Suprapubic skin (tissue), 4 donors: ENCODE measurements at regions not wholly inside any gene's neighbourhood (a gene's known extent, or its start where the extent isn't known, plus 50 kb on each side); places are given as distances from the start of the nearest gene placed in this dataset.

Experiments used
- DNase-seq, 2 donors: peaks; one replicate each; pipeline ENCODE4 v3.0.0-alpha.2; 2019; ENCODE audit warnings: low spot score in 2 of 2
- H3K27ac ChIP-seq: fragments of 200-600 bp; sonication (generic); one replicate; pipeline ENCODE4 v1.5.1; 2019
- H3K27me3 ChIP-seq: fragments of 200-600 bp; sonication (generic); one replicate; pipeline ENCODE4 v1.5.1; 2019
- H3K36me3 ChIP-seq: fragments of 200-600 bp; sonication (generic); one replicate; pipeline ENCODE4 v1.5.1; 2019
- H3K4me1 ChIP-seq: fragments of 200-600 bp; sonication (generic); one replicate; pipeline ENCODE4 v1.5.1; 2019
- H3K4me3 ChIP-seq: fragments of 200-600 bp; sonication (generic); one replicate; pipeline ENCODE4 v1.5.1; 2019; ENCODE audit warnings: mild to moderate bottlenecking
- H3K9me3 ChIP-seq: fragments of 200-600 bp; sonication (generic); one replicate; pipeline ENCODE4 v1.5.1; 2019
- CTCF ChIP-seq, 2 donors: fragments of 200-600 bp in 1 of 2; fragments of 450-650 bp in 1 of 2; sonication (generic) in 1 of 2; IDR thresholded peaks; one replicate each; pipeline ENCODE4 v1.5.1; 2016 to 2019; ENCODE audit warnings: antibody characterized with exemption in 2 of 2, mild to moderate bottlenecking in 1 of 2, moderate library complexity in 1 of 2
- EP300 ChIP-seq: sonication (generic); formaldehyde crosslinking; IDR thresholded peaks from one replicate; pipeline ENCODE4 v1.6.1; 2017; ENCODE audit warnings: antibody characterized with exemption
- POLR2A ChIP-seq, 2 donors: fragments of 450-650 bp; IDR thresholded peaks; one replicate each; pipeline ENCODE4 v1.6.1; 2017; ENCODE audit warnings: antibody characterized with exemption in 2 of 2, mild to moderate bottlenecking in 2 of 2, moderate library complexity in 2 of 2
- POLR2AphosphoS5 ChIP-seq, 3 donors: sonication (generic); formaldehyde crosslinking; IDR thresholded peaks; one replicate each; pipeline ENCODE4 v1.6.1; 2017; ENCODE audit warnings: antibody characterized with exemption in 3 of 3
- WGBS: methylation state at CpG from one replicate; pipeline ENCODE4 v1.1.5; 2018; 5-methylcytosine and 5-hydroxymethylcytosine counted together

- WGBS, result 24% methylated on average over 8 of the region's 8 CpGs
- no peaks in the 10 kb centered on the region for H3K9me3 ChIP-seq
- TF ChIP-seq POLR2AphosphoS5 (IDR thresholded peaks at IDR 0.05) (no peak), EP300 (no peak), POLR2A (IDR thresholded peaks at IDR 0.05) (no peak), CTCF (IDR thresholded peaks at IDR 0.05) (no peak)
- DNase-seq, result no peak
- H3K27ac ChIP-seq, result no peak overlapping the region
- H3K27me3 ChIP-seq, result no peaks in the 10 kb centered on the region
- no peak overlapping the region for H3K4me3 ChIP-seq
- no peaks in the 10 kb centered on the region for H3K36me3 ChIP-seq
- H3K4me1 ChIP-seq, result no peaks in the 10 kb centered on the region
Observed at GRCh38 chr2:76667821-76668271, 854.3 kb downstream of the LRRTM4 start.

- WGBS, result 34% methylated on average over 2 of the region's 2 CpGs
- peaks cover 4% of the 10 kb centered on the region for H3K9me3 ChIP-seq
- H3K4me1 ChIP-seq, result no peaks in the 10 kb centered on the region
- no peak for DNase-seq
- H3K36me3 ChIP-seq, result no peaks in the 10 kb centered on the region
- no peak overlapping the region for H3K27ac ChIP-seq
- TF ChIP-seq POLR2A (IDR thresholded peaks at IDR 0.05) (no peak), CTCF (IDR thresholded peaks at IDR 0.05) (no peak), POLR2AphosphoS5 (IDR thresholded peaks at IDR 0.05) (no peak), EP300 (no peak)
- H3K4me3 ChIP-seq, result no peak overlapping the region
- H3K27me3 ChIP-seq, result no peaks in the 10 kb centered on the region
Observed at GRCh38 chr2:76642129-76642528, 880.0 kb downstream of the LRRTM4 start.

- Histone ChIP-seq H3K27ac (no peak overlapping the region), H3K27me3 (no peaks in the 10 kb centered on the region), H3K4me1 (no peaks in the 10 kb centered on the region), H3K36me3 (no peaks in the 10 kb centered on the region), H3K4me3 (no peak overlapping the region), H3K9me3 (peaks cover 4% of the 10 kb centered on the region)
- 58% methylated on average over 3 of the region's 3 CpGs for WGBS
- TF ChIP-seq POLR2AphosphoS5 (IDR thresholded peaks at IDR 0.05), result no peak
- no peak for DNase-seq
Observed at GRCh38 chr2:76641506-76641905, 880.7 kb downstream of the LRRTM4 start.

- WGBS, result 56% methylated on average over 1 of the region's 1 CpG
- Histone ChIP-seq H3K9me3 (peaks cover 4% of the 10 kb centered on the region), H3K4me1 (no peaks in the 10 kb centered on the region), H3K27ac (no peak overlapping the region), H3K27me3 (no peaks in the 10 kb centered on the region), H3K4me3 (no peak overlapping the region), H3K36me3 (no peaks in the 10 kb centered on the region)
- no peak for TF ChIP-seq POLR2AphosphoS5 (IDR thresholded peaks at IDR 0.05)
- no peak for TF ChIP-seq EP300
- TF ChIP-seq POLR2A (IDR thresholded peaks at IDR 0.05), result no peak
- TF ChIP-seq CTCF (IDR thresholded peaks at IDR 0.05), result no peak
- no peak for DNase-seq
Observed at GRCh38 chr2:76640905-76641304, 881.3 kb downstream of the LRRTM4 start.

GRCh38 chr2:76639171-76639680 lies 883.0 kb downstream of the LRRTM4 start:
- no peak overlapping the region for H3K27ac ChIP-seq
- DNase-seq, result no peak
- H3K4me3 ChIP-seq, result no peak overlapping the region
- WGBS, result 71% methylated on average over 5 of the region's 5 CpGs
- no peaks in the 10 kb centered on the region for H3K9me3 ChIP-seq
- H3K36me3 ChIP-seq, result no peaks in the 10 kb centered on the region
- H3K27me3 ChIP-seq, result no peaks in the 10 kb centered on the region
- H3K4me1 ChIP-seq, result no peaks in the 10 kb centered on the region
- TF ChIP-seq CTCF (IDR thresholded peaks at IDR 0.05) (no peak), EP300 (no peak), POLR2AphosphoS5 (IDR thresholded peaks at IDR 0.05) (no peak), POLR2A (IDR thresholded peaks at IDR 0.05) (no peak)
